B cell (primary cell): ENCODE measurements at regions not wholly inside any gene's neighbourhood (a gene's known extent, or its start where the extent isn't known, plus 50 kb on each side); places are given as distances from the start of the nearest gene placed in this dataset.

Source experiments
- ATAC-seq: fragments of 200-7000 bp; cut with Tn5 transposase; one replicate; pipeline ENCODE4 v1.10.0; 2021; ENCODE audit warnings: low read depth, mild to moderate bottlenecking, moderate number of reproducible peaks, moderate library complexity
- CTCF ChIA-PET: fragments of 350-600 bp; sonication (Branson Sonifier 250); formaldehyde crosslinking; loops from one replicate; lab custom pipeline; 2021; ENCODE audit warnings: antibody characterized with exemption, inconsistent platforms; lab: Charles Lee
- POLR2A ChIA-PET: fragments of 350-600 bp; sonication (Branson Sonifier 250); formaldehyde crosslinking; loops from one replicate; lab custom pipeline; 2021; ENCODE audit warnings: antibody characterized with exemption; lab: Charles Lee
- DNase-seq: peaks from one replicate; pipeline ENCODE4 v3.0.0; 2013
- H2AFZ ChIP-seq: 2 replicates; pipeline ENCODE4 v1.6.1; 2012; ENCODE audit warnings: mild to moderate bottlenecking, low read depth, low read length; ENCODE audit not compliant: insufficient read depth, poor library complexity, severe bottlenecking
- H3K27ac ChIP-seq, 2 donors: 1 replicate in 1 of 2; 2 replicates in 1 of 2; pipeline ENCODE4 v1.5.1; 2012 to 2013; ENCODE audit warnings: low read length in 2 of 2, mild to moderate bottlenecking in 2 of 2, moderate library complexity in 1 of 2
- H3K27me3 ChIP-seq, 4 experiments: fragments of 200-600 bp in 1 of 4; sonication (generic) in 1 of 4; replicated peaks in 1 of 4; 1 replicate in 2 of 4; 2 replicates in 2 of 4; pipeline versions ENCODE4 v1.6.1 to v1.7.0; 2013 to 2016; ENCODE audit warnings: low read length in 3 of 4, mild to moderate bottlenecking in 2 of 4, mixed read lengths in 1 of 4, moderate library complexity in 1 of 4; ENCODE audit not compliant: insufficient read depth in 4 of 4, control insufficient read depth in 3 of 4; ENCODE audit errors: control extremely low read depth in 1 of 4
- H3K36me3 ChIP-seq, 2 experiments: replicated peaks in 1 of 2; 1 replicate in 1 of 2; 2 replicates in 1 of 2; pipeline versions ENCODE4 v1.6.1 to v1.7.1; 2013; ENCODE audit warnings: low read length in 1 of 2; ENCODE audit not compliant: insufficient read depth in 2 of 2, control insufficient read depth in 1 of 2; ENCODE audit errors: control extremely low read depth in 1 of 2, extremely low read depth in 1 of 2
- H3K4me1 ChIP-seq, 2 donors: fragments of 200-600 bp in 1 of 2; sonication (generic) in 1 of 2; 1 replicate in 1 of 2; 2 replicates in 1 of 2; pipeline versions ENCODE4 v1.5.1 to v1.6.1; 2013 to 2017; ENCODE audit warnings: low read length in 2 of 2; ENCODE audit not compliant: control insufficient read depth in 2 of 2, insufficient read depth in 2 of 2
- H3K4me2 ChIP-seq: replicated peaks from 2 replicates; pipeline ENCODE3; 2012; ENCODE audit warnings: mild to moderate bottlenecking, low read depth, low read length; ENCODE audit not compliant: poor library complexity, severe bottlenecking
- H3K4me3 ChIP-seq, 5 experiments: fragments of 200-600 bp in 1 of 5; sonication (generic) in 1 of 5; 1 replicate in 3 of 5; 2 replicates in 2 of 5; pipeline versions ENCODE4 v1.5.1 to v1.7.0; 2011 to 2016; ENCODE audit warnings: low read length in 4 of 5, mild to moderate bottlenecking in 4 of 5, low read depth in 2 of 5, control low read depth in 1 of 5, moderate library complexity in 1 of 5; ENCODE audit not compliant: insufficient read depth in 1 of 5; ENCODE audit errors: control extremely low read depth in 1 of 5, extremely low read depth in 1 of 5
- H3K79me2 ChIP-seq: fragments of 200-600 bp; sonication (generic); one replicate; pipeline ENCODE4 v1.6.0; 2016; ENCODE audit warnings: low read length; ENCODE audit not compliant: control insufficient read depth, insufficient read depth
- H3K9ac ChIP-seq: fragments of 200-600 bp; sonication (generic); 2 replicates; pipeline ENCODE4 v1.6.1; 2017; ENCODE audit warnings: mild to moderate bottlenecking, low read length, moderate library complexity
- H3K9me3 ChIP-seq, 3 donors: one replicate each; pipeline versions ENCODE4 v1.6.1 to v1.7.1; 2013; ENCODE audit warnings: low read length in 2 of 3; ENCODE audit not compliant: control insufficient read depth in 2 of 3, insufficient read depth in 1 of 3; ENCODE audit errors: control extremely low read depth in 1 of 3
- H4K20me1 ChIP-seq: 2 replicates; pipeline ENCODE4 v1.6.0; 2012; ENCODE audit warnings: mild to moderate bottlenecking, low read length; ENCODE audit not compliant: insufficient read depth, control insufficient read depth, poor library complexity, severe bottlenecking
- H3K27ac Mint-ChIP-seq: one replicate; pipeline ENCODE4 v1.8.0; 2021; ENCODE audit warnings: mixed read lengths
- H3K27me3 Mint-ChIP-seq: one replicate; pipeline ENCODE4 v1.8.0; 2021; ENCODE audit warnings: mixed read lengths
- H3K4me1 Mint-ChIP-seq: one replicate; pipeline ENCODE4 v1.8.0; 2021; ENCODE audit warnings: mixed read lengths
- H3K4me3 Mint-ChIP-seq: one replicate; pipeline ENCODE4 v1.8.0; 2021; ENCODE audit warnings: mixed read lengths
- H3K9me3 Mint-ChIP-seq: one replicate; pipeline ENCODE4 v1.8.0; 2022; ENCODE audit warnings: mixed read lengths; ENCODE audit not compliant: insufficient read depth
- EZH2 ChIP-seq: IDR thresholded peaks from 2 replicates; pipeline ENCODE4 v1.6.1; 2012; ENCODE audit warnings: borderline replicate concordance, low read depth, mild to moderate bottlenecking, moderate library complexity, low read length; ENCODE audit not compliant: insufficient read depth, poor library complexity, severe bottlenecking
- WGBS: methylation state at CpG from one replicate; pipeline ENCODE4 v1.1.5; 2013; ENCODE audit warnings: missing lambda C conversion rate; ENCODE audit not compliant: insufficient coverage; 5-methylcytosine and 5-hydroxymethylcytosine counted together
- intact Hi-C: fragments of 100-400 bp; cut with micrococcal nuclease; formaldehyde crosslinking; loops from one replicate; pipeline ENCODE4 v1.10.0; 2022
- TF ChIP-seq, protein P1 (sequence below): fragments of 200-600 bp; IDR thresholded peaks from one replicate; pipeline ENCODE4 v1.8.0; 2022; ENCODE audit warnings: antibody characterized with exemption, mild to moderate bottlenecking

DNA sequence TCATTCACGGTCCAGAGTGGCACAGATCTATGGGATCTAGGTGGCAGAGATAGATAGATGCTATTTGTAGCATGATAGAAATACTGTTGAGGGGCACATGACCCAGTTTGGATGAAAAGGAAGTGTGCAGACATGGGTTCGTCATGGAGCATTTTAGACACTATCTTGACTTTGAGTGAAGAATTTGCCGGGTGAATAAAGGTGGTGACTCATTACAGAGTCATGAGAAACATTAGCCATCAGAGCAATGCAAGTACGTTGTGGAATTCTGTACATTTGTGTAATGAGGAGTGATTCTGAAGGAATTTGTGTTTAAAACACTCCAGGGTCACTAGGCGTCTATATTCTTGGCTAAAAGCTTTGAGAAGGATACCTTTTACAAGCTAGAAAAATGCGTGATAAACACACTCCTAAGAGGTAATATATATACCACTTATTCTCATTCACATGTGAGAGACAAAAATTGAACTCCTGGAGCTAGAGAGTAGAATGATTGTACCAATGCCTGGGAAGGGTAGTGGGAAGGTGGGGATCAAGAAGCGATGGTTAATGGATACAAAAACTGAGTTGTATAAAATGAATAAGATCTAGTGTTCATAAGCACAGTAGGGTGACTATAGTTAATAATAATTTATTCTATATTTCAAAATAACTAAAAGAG, 593.7 kb upstream of the LUZP2 start:
- no peak for DNase-seq
- no peak overlapping the region for H2AFZ ChIP-seq
- CTCF ChIA-PET, result no interaction called here
- POLR2A ChIA-PET, result no interaction called here
- Mint-ChIP-seq H3K4me3 (no peak overlapping the region), H3K4me1 (no peaks in the 10 kb centered on the region), H3K9me3 (no peaks in the 10 kb centered on the region), H3K27me3 (no peaks in the 10 kb centered on the region), H3K27ac (no peak overlapping the region)
- H3K4me2 ChIP-seq, result no peak overlapping the region
- no peaks in the 10 kb centered on the region for H3K27me3 ChIP-seq
- H3K27ac ChIP-seq, result no peak overlapping the region
- H3K9me3 ChIP-seq, result no peaks in the 10 kb centered on the region
- no peaks in the 10 kb centered on the region for H3K4me1 ChIP-seq
- H4K20me1 ChIP-seq, result no peaks in the 10 kb centered on the region
- no peaks in the 10 kb centered on the region for H3K36me3 ChIP-seq
- 82% methylated on average over 4 of the region's 7 CpGs for WGBS
- H3K4me3 ChIP-seq, result no peak overlapping the region
- H3K9ac ChIP-seq, result no peak overlapping the region
- no peaks in the 10 kb centered on the region for H3K79me2 ChIP-seq
- no peak for TF ChIP-seq EZH2
- TF ChIP-seq, protein P1, sequence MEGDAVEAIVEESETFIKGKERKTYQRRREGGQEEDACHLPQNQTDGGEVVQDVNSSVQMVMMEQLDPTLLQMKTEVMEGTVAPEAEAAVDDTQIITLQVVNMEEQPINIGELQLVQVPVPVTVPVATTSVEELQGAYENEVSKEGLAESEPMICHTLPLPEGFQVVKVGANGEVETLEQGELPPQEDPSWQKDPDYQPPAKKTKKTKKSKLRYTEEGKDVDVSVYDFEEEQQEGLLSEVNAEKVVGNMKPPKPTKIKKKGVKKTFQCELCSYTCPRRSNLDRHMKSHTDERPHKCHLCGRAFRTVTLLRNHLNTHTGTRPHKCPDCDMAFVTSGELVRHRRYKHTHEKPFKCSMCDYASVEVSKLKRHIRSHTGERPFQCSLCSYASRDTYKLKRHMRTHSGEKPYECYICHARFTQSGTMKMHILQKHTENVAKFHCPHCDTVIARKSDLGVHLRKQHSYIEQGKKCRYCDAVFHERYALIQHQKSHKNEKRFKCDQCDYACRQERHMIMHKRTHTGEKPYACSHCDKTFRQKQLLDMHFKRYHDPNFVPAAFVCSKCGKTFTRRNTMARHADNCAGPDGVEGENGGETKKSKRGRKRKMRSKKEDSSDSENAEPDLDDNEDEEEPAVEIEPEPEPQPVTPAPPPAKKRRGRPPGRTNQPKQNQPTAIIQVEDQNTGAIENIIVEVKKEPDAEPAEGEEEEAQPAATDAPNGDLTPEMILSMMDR, result no peak
- ATAC-seq, result no peak
- intact Hi-C loops, result no loop called here

DNA sequence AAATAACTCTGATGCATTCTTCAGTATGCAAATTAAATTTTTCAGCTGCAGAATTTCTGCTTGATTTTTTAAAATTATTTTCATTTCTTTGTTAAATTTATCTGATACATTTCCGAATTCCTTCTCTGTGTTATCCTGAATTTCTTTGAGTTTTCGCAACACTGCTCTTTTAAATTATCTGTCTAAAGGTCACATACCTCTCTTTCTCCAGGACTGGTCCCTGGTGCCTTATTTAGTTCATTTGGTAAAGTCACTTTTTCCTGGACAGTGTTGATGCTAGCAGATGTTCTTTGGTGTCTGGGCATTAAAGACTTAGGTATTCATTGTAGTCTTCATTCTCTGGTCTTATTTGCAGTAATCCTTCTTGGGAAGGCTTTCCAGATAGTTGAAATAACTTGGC, 577.4 kb upstream of the LUZP2 start:
- H3K4me1 ChIP-seq, result no peaks in the 10 kb centered on the region
- ChIA-PET POLR2A (no interaction called here), CTCF (no interaction called here)
- no peak for DNase-seq
- no peaks in the 10 kb centered on the region for H3K27me3 ChIP-seq
- no peak overlapping the region for H3K27ac ChIP-seq
- no peak overlapping the region for H2AFZ ChIP-seq
- H3K36me3 ChIP-seq, result no peaks in the 10 kb centered on the region
- TF ChIP-seq EZH2, result no peak
- TF ChIP-seq, protein P1, result no peak
- H4K20me1 ChIP-seq, result no peaks in the 10 kb centered on the region
- no peak overlapping the region for H3K27ac Mint-ChIP-seq
- no peaks in the 10 kb centered on the region for H3K79me2 ChIP-seq
- H3K9me3 Mint-ChIP-seq, result no peaks in the 10 kb centered on the region
- no peaks in the 10 kb centered on the region for H3K9me3 ChIP-seq
- no CpG with 5 or more reads among the region's 2 CpGs for WGBS
- no peaks in the 10 kb centered on the region for H3K4me1 Mint-ChIP-seq
- H3K4me3 ChIP-seq, result no peak overlapping the region
- H3K4me3 Mint-ChIP-seq, result no peak overlapping the region
- no peak for ATAC-seq
- no peak overlapping the region for H3K4me2 ChIP-seq
- intact Hi-C loops, result no loop called here
- H3K9ac ChIP-seq, result no peak overlapping the region
- no peaks in the 10 kb centered on the region for H3K27me3 Mint-ChIP-seq
